HG03565 (cell line): ENCODE measurements at regions not wholly inside any gene's neighbourhood (a gene's known extent, or its start where the extent isn't known, plus 50 kb on each side); places are given as distances from the start of the nearest gene placed in this dataset.

ENCODE experiments used
- ATAC-seq: cut with Tn5 transposase; IDR thresholded peaks from one replicate; pipeline ENCODE4 v1.9.1; 2021; ENCODE audit warnings: mild to moderate bottlenecking, moderate library complexity; ENCODE audit not compliant: unreplicated experiment

GRCh38 chr3:146680617-146681016, 75.5 kb upstream of the PLSCR5 start:
- ATAC-seq = no peak

- no peak for ATAC-seq
Measured at GRCh38 chr3:146679995-146680394, 74.8 kb upstream of the PLSCR5 start.

GRCh38 chr3:146679191-146679590, 74.0 kb upstream of the PLSCR5 start:
- no peak for ATAC-seq

- ATAC-seq = no peak
Measured at GRCh38 chr3:146672941-146673340, 67.8 kb upstream of the PLSCR5 start.

GRCh38 chr3:146664403-146664802, 59.3 kb upstream of the PLSCR5 start:
- no peak for ATAC-seq

GRCh38 chr3:146658841-146659240, 53.7 kb upstream of the PLSCR5 start:
- no peak for ATAC-seq

- no peak for ATAC-seq
Measured at GRCh38 chr3:146655333-146655996, 50.3 kb upstream of the PLSCR5 start.
